ENCODE measurements at regions not wholly inside any gene's neighbourhood (a gene's known extent, or its start where the extent isn't known, plus 50 kb on each side); places are given as distances from the start of the nearest gene placed in this dataset.
A peak's percentile ranks its signal among the peaks of the same experiment; 100 is the strongest.

- Histone ChIP-seq H4K20me1 (ENCODE audit: insufficient read depth, poor library complexity, severe bottlenecking) (no peaks in the 10 kb centered on the region), H3K4me1 (ENCODE audit: insufficient read depth) (peaks cover 3% of the 10 kb centered on the region), H3K4me2 (peak overlapping the region; percentile 13), H3K27me3 (no peaks in the 10 kb centered on the region), H3K9me3 (ENCODE audit: low read depth) (no peaks in the 10 kb centered on the region), H2AFZ (peak overlapping the region; percentile 1), H3K36me3 (replicated peaks; ENCODE audit: insufficient read depth, low read depth) (no peaks in the 10 kb centered on the region), H3K79me2 (no peaks in the 10 kb centered on the region), H3K4me3 (no peak overlapping the region), H3K27ac (peak overlapping the region; percentile 27), H3K9me2 (replicated peaks; ENCODE audit: insufficient read depth) (no peaks in the 10 kb centered on the region)
- DNase-seq (ENCODE audit: low spot score), result no peak
- TF ChIP-seq CTCF (IDR thresholded peaks at IDR 0.05; ENCODE audit: poor library complexity) (no peak), EZH2 (IDR thresholded peaks at IDR 0.05; ENCODE audit: borderline replicate concordance) (no peak), EZH2phosphoT487 (IDR thresholded peaks at IDR 0.05; ENCODE audit: low read depth, severe bottlenecking, unreplicated experiment) (no peak)
- 70% methylated on average over 9 of the region's 9 CpGs for WGBS (ENCODE audit: low lambda C conversion rate, missing lambda C conversion rate)
Observed at GRCh38 chr10:4181081-4181480, 396.1 kb upstream of the KLF6 start.

GRCh38 chr10:4177791-4178190 is 392.8 kb upstream of the KLF6 start:
- Histone ChIP-seq H4K20me1 (ENCODE audit: insufficient read depth, poor library complexity, severe bottlenecking) (no peaks in the 10 kb centered on the region), H3K79me2 (no peaks in the 10 kb centered on the region), H3K27me3 (no peaks in the 10 kb centered on the region), H2AFZ (no peak overlapping the region), H3K4me2 (no peak overlapping the region), H3K9me2 (replicated peaks; ENCODE audit: insufficient read depth) (no peaks in the 10 kb centered on the region), H3K4me3 (no peak overlapping the region), H3K9me3 (ENCODE audit: low read depth) (no peaks in the 10 kb centered on the region), H3K27ac (no peak overlapping the region), H3K4me1 (ENCODE audit: insufficient read depth) (no peaks in the 10 kb centered on the region), H3K36me3 (replicated peaks; ENCODE audit: insufficient read depth, low read depth) (no peaks in the 10 kb centered on the region)
- WGBS (ENCODE audit: low lambda C conversion rate, missing lambda C conversion rate), result 84% methylated on average over 3 of the region's 3 CpGs
- TF ChIP-seq EZH2 (IDR thresholded peaks at IDR 0.05; ENCODE audit: borderline replicate concordance) (no peak), EZH2phosphoT487 (IDR thresholded peaks at IDR 0.05; ENCODE audit: low read depth, severe bottlenecking, unreplicated experiment) (no peak), CTCF (IDR thresholded peaks at IDR 0.05; ENCODE audit: poor library complexity) (no peak)
- no peak for DNase-seq (ENCODE audit: low spot score)

GRCh38 chr10:4176500-4177281 is 391.7 kb upstream of the KLF6 start:
- no peak for DNase-seq (ENCODE audit: low spot score)
- no peaks in the 10 kb centered on the region for H3K4me1 ChIP-seq (ENCODE audit: insufficient read depth)
- H3K4me2 ChIP-seq, result no peak overlapping the region
- H3K9me3 ChIP-seq (ENCODE audit: low read depth), result no peaks in the 10 kb centered on the region
- 94% methylated on average over 5 of the region's 5 CpGs for WGBS (ENCODE audit: low lambda C conversion rate, missing lambda C conversion rate)
- no peak overlapping the region for H2AFZ ChIP-seq
- no peaks in the 10 kb centered on the region for H3K36me3 ChIP-seq (replicated peaks; ENCODE audit: insufficient read depth, low read depth)
- no peaks in the 10 kb centered on the region for H3K27me3 ChIP-seq
- no peak overlapping the region for H3K27ac ChIP-seq
- H4K20me1 ChIP-seq (ENCODE audit: insufficient read depth, poor library complexity, severe bottlenecking), result no peaks in the 10 kb centered on the region
- H3K79me2 ChIP-seq, result no peaks in the 10 kb centered on the region
- H3K9me2 ChIP-seq (replicated peaks; ENCODE audit: insufficient read depth), result no peaks in the 10 kb centered on the region
- H3K4me3 ChIP-seq, result no peak overlapping the region
- TF ChIP-seq EZH2 (IDR thresholded peaks at IDR 0.05; ENCODE audit: borderline replicate concordance) (no peak), EZH2phosphoT487 (IDR thresholded peaks at IDR 0.05; ENCODE audit: low read depth, severe bottlenecking, unreplicated experiment) (no peak), CTCF (IDR thresholded peaks at IDR 0.05; ENCODE audit: poor library complexity) (no peak)
